ENCODE measurements at regions not wholly inside any gene's neighbourhood (a gene's known extent, or its start where the extent isn't known, plus 50 kb on each side); places are given as distances from the start of the nearest gene placed in this dataset.

DNA sequence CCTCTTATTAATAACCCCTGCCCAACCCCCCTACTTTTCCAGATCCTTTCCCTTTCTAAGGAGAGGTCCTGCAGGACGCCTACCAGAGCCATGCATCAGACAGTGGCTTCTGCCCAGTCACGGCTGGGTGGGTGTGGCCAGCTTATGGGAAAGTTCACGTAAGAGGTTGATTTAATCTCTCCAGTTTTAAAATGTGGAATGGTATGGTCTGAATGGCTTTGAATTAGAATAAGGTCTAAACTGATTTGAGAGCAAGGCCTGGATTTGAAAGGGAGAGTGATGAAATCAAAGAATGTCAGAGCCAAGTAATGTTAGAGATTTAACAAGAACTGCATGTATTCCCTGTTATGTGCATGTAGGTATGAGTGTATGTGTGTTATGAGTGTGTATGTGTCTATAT lies 275.7 kb downstream of the PAX1 start:
- DNase-seq: no peak
- H3K4me1 ChIP-seq (replicated peaks in 1 of 2): no peaks in the 10 kb centered on the region
- TF ChIP-seq POLR2A (IDR thresholded peaks at IDR 0.05) (no peak), CTCF (IDR thresholded peaks at IDR 0.05) (no peak)
- no peak overlapping the region for H3K27ac ChIP-seq
- intact Hi-C loops (cut with DNase I): no loop called here
- no peaks in the 10 kb centered on the region for H3K9me3 ChIP-seq (replicated peaks in 1 of 3)
- WGBS, 4 donors: 60 to 82% (median 64%) methylated on average over 3 of the region's 3 CpGs
- no peaks in the 10 kb centered on the region for H3K27me3 ChIP-seq
- no peaks in the 10 kb centered on the region for H3K36me3 ChIP-seq (replicated peaks in 1 of 2)
- H3K4me3 ChIP-seq: no peak overlapping the region

GRCh38 chr20:21971436-21971835 lies 266.0 kb downstream of the PAX1 start:
- intact Hi-C loops (cut with DNase I): no loop called here
- Histone ChIP-seq H3K4me3 (no peak overlapping the region), H3K4me1 (replicated peaks in 1 of 2) (no peaks in the 10 kb centered on the region), H3K27ac (no peak overlapping the region), H3K27me3 (no peaks in the 10 kb centered on the region), H3K9me3 (replicated peaks in 1 of 3) (no peaks in the 10 kb centered on the region), H3K36me3 (replicated peaks in 1 of 2) (no peaks in the 10 kb centered on the region)
- TF ChIP-seq CTCF (IDR thresholded peaks at IDR 0.05): no peak
- no peak for TF ChIP-seq POLR2A (IDR thresholded peaks at IDR 0.05)
- DNase-seq: no peak
- 64 to 72% (median 68%) methylated on average over 2 of the region's 2 CpGs for WGBS, 4 donors

GRCh38 chr20:21968486-21968885 lies 263.0 kb downstream of the PAX1 start:
- Histone ChIP-seq H3K4me1 (replicated peaks in 1 of 2) (no peaks in the 10 kb centered on the region), H3K27ac (no peak overlapping the region), H3K4me3 (no peak overlapping the region), H3K36me3 (replicated peaks in 1 of 2) (no peaks in the 10 kb centered on the region), H3K27me3 (no peaks in the 10 kb centered on the region), H3K9me3 (replicated peaks in 1 of 3) (no peaks in the 10 kb centered on the region)
- TF ChIP-seq CTCF (IDR thresholded peaks at IDR 0.05) (no peak), POLR2A (IDR thresholded peaks at IDR 0.05) (no peak)
- no peak for DNase-seq
- intact Hi-C loops (cut with DNase I): no loop called here

DNA sequence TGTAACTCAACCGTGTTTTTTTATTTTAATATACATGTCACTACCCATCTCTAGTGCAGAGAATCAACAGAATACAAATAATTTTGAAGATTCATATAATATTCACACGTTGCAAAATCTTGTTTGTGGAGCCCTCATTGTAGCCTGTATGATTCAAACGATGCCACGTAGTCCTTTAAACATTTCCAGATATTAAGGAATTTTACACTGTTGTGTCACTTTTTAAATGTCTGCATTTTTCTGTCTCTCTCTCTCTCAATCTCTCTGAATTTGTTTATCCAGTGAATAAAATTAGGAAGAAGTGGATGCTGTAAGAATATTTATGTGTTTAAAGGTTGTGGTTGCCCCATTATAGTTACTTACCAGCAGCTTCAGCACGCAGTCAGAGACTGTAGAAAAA lies 262.0 kb downstream of the PAX1 start:
- 57 to 72% (median 63%) methylated on average over 5 of the region's 5 CpGs for WGBS, 4 donors
- Histone ChIP-seq H3K36me3 (replicated peaks in 1 of 2) (no peaks in the 10 kb centered on the region), H3K27me3 (no peaks in the 10 kb centered on the region), H3K4me1 (replicated peaks in 1 of 2) (no peaks in the 10 kb centered on the region), H3K27ac (no peak overlapping the region), H3K4me3 (no peak overlapping the region), H3K9me3 (replicated peaks in 1 of 3) (no peaks in the 10 kb centered on the region)
- intact Hi-C loops (cut with DNase I): no loop called here
- DNase-seq: no peak
- TF ChIP-seq CTCF (IDR thresholded peaks at IDR 0.05): no peak
- TF ChIP-seq POLR2A (IDR thresholded peaks at IDR 0.05): no peak
